ENCODE measurements at regions not wholly inside any gene's neighbourhood (a gene's known extent, or its start where the extent isn't known, plus 50 kb on each side); places are given as distances from the start of the nearest gene placed in this dataset.
"Not testable (repeated sequence)": the region's sequence is repeated elsewhere in the genome, so short reads cannot be mapped to it uniquely, and the experiment has no call there.

- no peak for DNase-seq
These were observed 266.6 kb downstream of the ZIC1 start for GRCh38 chr3:147675761-147676160.

- DNase-seq = no peak
These were observed 271.8 kb downstream of the ZIC1 start for GRCh38 chr3:147680837-147681483.

DNA sequence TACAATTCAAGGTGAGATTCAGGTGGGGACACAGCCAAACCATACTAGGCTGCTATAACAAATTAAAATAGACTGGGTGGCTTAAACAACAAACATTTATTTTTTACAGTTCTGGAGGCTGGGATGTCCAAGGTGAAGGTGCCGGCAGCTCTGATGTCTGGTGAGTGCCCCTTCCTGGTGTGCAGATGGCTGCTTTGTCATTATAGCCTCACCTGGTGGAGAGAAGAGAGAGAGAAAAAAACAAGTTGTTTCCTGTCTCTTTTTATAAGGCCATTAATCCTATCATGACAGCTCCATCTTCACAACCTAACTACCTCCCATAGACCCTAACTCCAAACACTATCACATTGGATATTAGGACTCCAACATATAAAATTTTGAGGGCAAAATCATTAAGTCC lies 279.7 kb downstream of the ZIC1 start:
- DNase-seq = no peak

GRCh38 chr3:147699175-147699838 lies 290.1 kb downstream of the ZIC1 start:
- peak; percentile 87 for DNase-seq

DNA sequence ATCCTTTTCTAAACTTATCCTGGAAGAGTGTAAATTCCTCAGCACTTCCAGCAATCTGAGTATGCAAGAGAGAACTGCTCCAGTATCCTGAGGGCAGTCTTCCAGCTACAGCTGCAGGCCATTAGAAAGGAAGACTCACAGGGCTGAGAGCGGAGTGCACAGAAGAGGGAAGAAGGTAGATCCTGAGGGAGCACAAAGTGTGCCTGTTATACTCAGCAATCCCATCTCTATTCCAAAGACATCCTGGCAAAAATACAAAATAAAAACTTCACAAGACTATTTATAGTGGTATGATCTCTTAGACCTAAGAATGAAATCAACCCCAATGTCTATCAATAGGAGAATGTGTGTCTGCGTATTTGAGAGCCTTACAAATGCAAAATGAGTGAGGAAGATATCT lies 292.0 kb downstream of the ZIC1 start:
- peak; percentile 76 for DNase-seq

DNA sequence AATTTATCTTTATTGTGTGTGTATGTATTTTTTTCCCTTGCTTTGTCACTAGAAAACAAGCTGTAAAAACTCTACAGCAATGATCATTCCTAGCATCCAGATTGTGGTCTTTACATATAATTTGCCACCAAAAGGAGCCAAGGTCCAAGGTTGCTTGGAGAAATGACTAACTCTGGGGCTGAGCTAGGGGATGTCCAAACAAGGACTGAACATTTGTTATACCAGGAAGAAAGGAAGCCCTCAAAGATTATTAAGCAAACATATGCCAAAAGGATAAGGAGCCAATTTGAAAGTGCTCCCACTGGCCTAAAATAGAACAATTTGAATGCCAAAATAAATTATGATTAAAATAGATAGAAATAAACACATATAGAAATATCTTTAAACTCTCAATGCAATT lies 293.3 kb downstream of the ZIC1 start:
- DNase-seq = peak; percentile 23

DNA sequence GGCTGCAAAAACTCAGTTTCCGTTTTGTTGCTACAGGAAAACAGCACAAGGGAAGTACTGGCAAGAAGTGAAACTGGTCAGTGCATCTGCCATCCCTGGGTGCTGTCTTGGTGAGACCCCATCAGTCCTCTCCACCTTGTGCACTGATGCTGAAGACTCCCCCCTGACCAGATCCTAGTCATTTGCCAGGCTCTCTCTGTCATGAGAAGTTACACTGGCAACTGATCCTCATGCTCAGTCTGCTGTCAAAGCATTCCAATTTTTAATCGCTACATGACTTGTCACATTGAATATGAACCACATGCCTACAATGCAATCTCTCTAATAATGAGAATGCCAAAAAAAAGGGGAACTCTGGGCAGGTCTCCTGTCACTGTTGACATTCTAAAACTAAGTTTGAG lies 296.5 kb downstream of the ZIC1 start:
- DNase-seq = no peak

DNA sequence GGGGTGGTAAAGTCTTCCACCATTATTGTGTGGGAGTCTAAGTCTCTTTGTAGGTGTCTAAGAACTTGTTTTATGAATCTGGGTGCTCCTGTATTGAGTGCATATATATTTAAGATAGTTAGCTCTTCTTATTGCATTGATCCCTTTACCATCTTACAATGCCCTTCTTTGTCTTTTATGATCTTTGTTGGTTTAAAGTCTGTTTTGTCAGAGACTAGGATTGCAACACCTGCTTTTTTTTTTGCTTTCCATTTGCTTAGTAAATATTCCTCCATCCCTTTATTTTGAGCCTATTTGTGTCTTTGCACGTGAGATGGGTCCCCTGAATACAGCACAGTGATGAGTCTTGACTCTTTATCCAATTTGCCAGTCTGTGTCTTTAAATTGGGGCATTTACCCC lies 301.6 kb downstream of the ZIC1 start:
- DNase-seq = not testable (repeated sequence)

DNA sequence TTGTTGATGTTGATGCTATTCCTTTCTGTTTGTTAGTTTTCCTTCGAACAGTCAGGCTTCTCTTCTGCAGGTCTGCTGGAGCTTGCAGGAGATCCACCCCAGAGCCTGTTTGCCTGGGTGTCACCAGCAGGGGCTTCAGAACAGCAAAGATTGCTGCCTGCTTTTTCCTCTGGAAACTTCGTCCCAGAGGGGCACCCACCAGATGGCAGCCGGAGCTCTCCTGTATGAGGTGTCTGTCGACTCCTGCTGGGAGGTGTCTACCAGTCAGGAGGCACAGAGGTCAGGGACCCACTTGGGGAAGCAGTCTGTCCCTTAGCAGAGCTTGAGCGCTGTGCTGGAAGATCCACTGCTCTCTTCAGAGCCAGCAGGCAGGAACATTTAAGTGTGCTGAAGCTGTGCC lies 303.2 kb downstream of the ZIC1 start:
- no peak for DNase-seq

DNA sequence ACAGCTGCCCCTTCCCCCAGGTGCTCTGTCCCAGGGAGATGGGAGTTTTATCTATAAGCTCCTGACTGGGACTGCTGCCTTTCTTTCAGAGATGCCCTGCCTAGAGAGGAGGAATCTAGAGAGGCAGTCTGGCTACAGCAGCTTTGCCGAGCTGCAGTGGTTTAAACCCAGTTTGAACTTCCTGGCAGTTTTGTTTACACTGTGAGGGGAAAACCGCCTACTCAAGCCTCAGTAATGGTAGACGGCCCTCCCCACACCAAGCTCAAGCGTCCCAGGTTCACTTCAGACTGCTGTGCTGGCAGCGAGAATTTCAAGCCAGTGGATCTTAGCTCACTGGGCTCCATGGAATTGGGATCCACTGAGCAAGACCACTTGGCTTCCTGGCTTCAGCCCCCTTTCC lies 303.6 kb downstream of the ZIC1 start:
- not testable (repeated sequence) for DNase-seq

- no peak for DNase-seq
These were observed 304.3 kb downstream of the ZIC1 start for GRCh38 chr3:147713234-147714133.

- no peak for DNase-seq
These were observed 320.5 kb downstream of the ZIC1 start for GRCh38 chr3:147729641-147730040.

- no peak for DNase-seq
These were observed 321.1 kb downstream of the ZIC1 start for GRCh38 chr3:147730284-147730683.

DNA sequence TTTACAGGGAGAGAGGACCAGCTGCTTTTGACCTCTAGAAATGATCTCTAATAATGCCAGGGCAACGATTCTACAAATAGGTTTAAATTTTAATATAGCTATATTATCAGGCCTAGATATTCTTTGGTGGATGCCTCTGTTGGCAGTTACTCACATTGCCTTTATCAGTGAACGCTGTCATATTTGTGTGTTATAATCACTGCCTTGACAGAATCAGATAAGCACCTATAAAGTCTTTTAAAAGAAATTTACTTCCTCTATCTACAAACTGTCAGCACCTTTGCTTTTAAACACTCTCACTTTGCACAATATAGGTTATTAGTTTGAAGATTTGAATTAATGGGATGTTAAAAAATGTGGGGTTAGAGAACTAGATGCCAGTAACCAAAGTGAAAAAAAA lies 324.1 kb downstream of the ZIC1 start:
- no peak for DNase-seq

GRCh38 chr3:147735616-147736015 lies 326.5 kb downstream of the ZIC1 start:
- DNase-seq = no peak

DNA sequence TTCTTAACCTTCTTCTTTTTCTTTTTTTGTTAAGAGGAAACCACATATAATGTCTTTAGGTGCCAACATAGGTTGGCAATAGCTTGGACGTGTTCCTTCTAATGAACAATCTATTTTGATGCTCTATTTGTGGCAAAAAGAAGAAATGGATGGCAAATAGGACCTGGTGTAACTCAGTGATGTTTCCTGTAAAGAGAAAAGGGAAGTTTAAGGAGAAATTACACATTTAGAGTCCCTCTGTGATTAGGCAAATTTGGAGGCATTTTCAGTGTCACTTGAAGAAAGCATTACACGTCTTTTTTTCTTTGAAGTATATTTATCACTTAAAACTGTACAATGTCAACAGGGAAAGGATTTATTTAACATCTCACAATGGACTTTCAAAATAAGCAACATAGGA lies 327.1 kb downstream of the ZIC1 start:
- DNase-seq = no peak

DNA sequence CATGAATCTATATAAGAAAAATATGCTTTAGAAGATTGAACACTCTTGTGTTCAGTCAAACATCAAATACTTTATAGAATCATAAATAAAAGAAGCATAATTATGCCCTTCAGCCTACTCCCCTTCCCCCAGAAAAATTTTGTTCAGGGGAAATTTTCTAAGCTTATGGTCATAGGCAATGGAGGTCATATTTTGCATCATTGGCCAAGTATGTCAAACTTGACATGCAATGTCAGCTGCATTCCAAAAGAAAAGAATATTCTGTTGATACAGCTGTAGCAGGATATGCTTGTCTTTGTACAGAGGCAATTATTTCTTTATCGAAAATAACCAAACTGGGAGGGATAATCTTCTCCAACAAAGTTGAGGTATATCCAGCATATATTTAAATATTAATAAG lies 328.2 kb downstream of the ZIC1 start:
- peak; percentile 51 for DNase-seq

GRCh38 chr3:147740928-147741327 lies 331.8 kb downstream of the ZIC1 start:
- no peak for DNase-seq

DNA sequence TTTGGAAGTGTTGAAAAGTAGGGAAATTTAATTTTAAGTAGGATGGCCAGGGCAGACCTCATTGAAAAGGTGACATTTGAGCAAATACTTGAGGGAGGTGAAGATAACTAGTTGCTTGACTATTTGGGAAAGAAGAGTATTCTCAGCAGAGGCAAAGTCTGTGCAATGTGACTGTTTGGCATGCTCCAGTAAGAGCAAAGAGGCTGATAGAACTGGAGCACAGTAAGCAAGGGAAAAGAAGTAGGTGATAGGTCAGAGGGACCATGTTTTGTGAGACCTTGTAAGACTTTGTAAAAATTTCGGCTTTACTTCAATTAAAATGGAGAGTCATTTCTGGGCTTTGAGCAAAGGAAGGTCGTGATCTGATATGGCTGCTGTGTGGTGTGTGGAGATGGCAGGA lies 335.8 kb downstream of the ZIC1 start:
- no peak for DNase-seq

- no peak for DNase-seq
These were observed 346.1 kb downstream of the ZIC1 start for GRCh38 chr3:147755310-147755709.

GRCh38 chr3:147756476-147756875 lies 347.3 kb downstream of the ZIC1 start:
- peak; percentile 21 for DNase-seq

GRCh38 chr3:147757866-147758265 lies 348.7 kb downstream of the ZIC1 start:
- no peak for DNase-seq

GRCh38 chr3:147758771-147759170 lies 349.6 kb downstream of the ZIC1 start:
- peak; percentile 32 for DNase-seq

DNA sequence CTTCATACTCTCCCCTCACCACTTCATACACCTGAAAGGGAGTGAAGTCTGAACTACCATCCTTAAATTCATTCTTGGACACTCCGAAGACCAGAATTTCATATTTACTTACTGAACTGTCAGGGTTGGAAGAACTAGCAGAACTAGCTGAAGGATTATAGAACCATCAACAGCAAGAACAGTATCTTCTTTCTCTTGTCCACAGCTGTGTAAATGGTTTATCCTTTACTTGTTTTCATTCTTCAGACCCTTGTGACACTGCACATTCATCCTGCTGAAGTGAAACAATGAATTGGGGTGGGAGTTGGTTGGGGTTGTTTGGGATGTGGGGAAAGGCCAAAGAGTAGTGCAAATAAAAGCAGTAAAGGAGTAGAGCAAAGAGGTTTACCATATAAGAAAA lies 350.9 kb downstream of the ZIC1 start:
- no peak for DNase-seq
